Muscle of leg (tissue), 3 donors: ENCODE measurements at regions not wholly inside any gene's neighbourhood (a gene's known extent, or its start where the extent isn't known, plus 50 kb on each side); places are given as distances from the start of the nearest gene placed in this dataset.

Source experiments
- DNase-seq: peaks from one replicate; pipeline ENCODE4 v3.0.0; 2013
- H3K27ac ChIP-seq: one replicate; pipeline ENCODE4 v1.5.1; 2013; ENCODE audit warnings: mild to moderate bottlenecking, low read length, control low read depth
- H3K27me3 ChIP-seq: one replicate; pipeline ENCODE4 v1.6.1; 2013; ENCODE audit warnings: low read length; ENCODE audit not compliant: control insufficient read depth, insufficient read depth
- H3K36me3 ChIP-seq: one replicate; pipeline ENCODE4 v1.6.1; 2013; ENCODE audit warnings: low read length; ENCODE audit not compliant: control insufficient read depth, insufficient read depth
- H3K4me1 ChIP-seq: one replicate; pipeline ENCODE4 v1.6.1; 2013; ENCODE audit warnings: low read length; ENCODE audit not compliant: control insufficient read depth, insufficient read depth
- H3K4me3 ChIP-seq: one replicate; pipeline ENCODE4 v1.5.1; 2013; ENCODE audit warnings: low read length, control low read depth
- H3K9me3 ChIP-seq: replicated peaks from 2 replicates; pipeline ENCODE4 v1.6.1; 2013; ENCODE audit warnings: low read depth, low read length; ENCODE audit not compliant: control insufficient read depth
- WGBS: methylation state at CpG from one replicate; pipeline ENCODE4 v1.1.5; 2013; ENCODE audit warnings: missing lambda C conversion rate; ENCODE audit not compliant: insufficient coverage; 5-methylcytosine and 5-hydroxymethylcytosine counted together

GRCh38 chr6:14423330-14423729, 305.8 kb downstream of the CD83 start:
- H3K36me3 ChIP-seq = no peaks in the 10 kb centered on the region
- H3K4me1 ChIP-seq = no peaks in the 10 kb centered on the region
- H3K4me3 ChIP-seq = no peak overlapping the region
- H3K27me3 ChIP-seq = no peaks in the 10 kb centered on the region
- 95% methylated on average over 2 of the region's 5 CpGs for WGBS
- peak; percentile 70 for DNase-seq
- H3K27ac ChIP-seq = peak overlapping the region; percentile 49
- no peaks in the 10 kb centered on the region for H3K9me3 ChIP-seq

- no peak for DNase-seq
- WGBS = no CpG with 5 or more reads among the region's 6 CpGs
- Histone ChIP-seq H3K27ac (peak overlapping the region; percentile 49), H3K4me1 (no peaks in the 10 kb centered on the region), H3K36me3 (no peaks in the 10 kb centered on the region), H3K27me3 (no peaks in the 10 kb centered on the region), H3K4me3 (no peak overlapping the region), H3K9me3 (no peaks in the 10 kb centered on the region)
These were observed 306.4 kb downstream of the CD83 start for GRCh38 chr6:14423955-14424354.

GRCh38 chr6:14425805-14426204, 308.2 kb downstream of the CD83 start:
- DNase-seq = peak; percentile 27
- H3K9me3 ChIP-seq = no peaks in the 10 kb centered on the region
- no peaks in the 10 kb centered on the region for H3K36me3 ChIP-seq
- 93% methylated on average over 3 of the region's 6 CpGs for WGBS
- no peak overlapping the region for H3K4me3 ChIP-seq
- H3K4me1 ChIP-seq = no peaks in the 10 kb centered on the region
- no peak overlapping the region for H3K27ac ChIP-seq
- no peaks in the 10 kb centered on the region for H3K27me3 ChIP-seq

GRCh38 chr6:14426281-14426680, 308.7 kb downstream of the CD83 start:
- Histone ChIP-seq H3K9me3 (no peaks in the 10 kb centered on the region), H3K36me3 (no peaks in the 10 kb centered on the region), H3K4me3 (no peak overlapping the region), H3K4me1 (peaks cover under 1% of the 10 kb centered on the region), H3K27me3 (no peaks in the 10 kb centered on the region), H3K27ac (no peak overlapping the region)
- DNase-seq = no peak
- WGBS = no CpG with 5 or more reads among the region's 2 CpGs

- Histone ChIP-seq H3K27me3 (no peaks in the 10 kb centered on the region), H3K4me3 (no peak overlapping the region), H3K4me1 (peaks cover 6% of the 10 kb centered on the region), H3K36me3 (no peaks in the 10 kb centered on the region), H3K9me3 (no peaks in the 10 kb centered on the region), H3K27ac (no peak overlapping the region)
- WGBS = no CpG with 5 or more reads among the region's 3 CpGs
- no peak for DNase-seq
These were observed 310.7 kb downstream of the CD83 start for GRCh38 chr6:14428269-14428668.

- Histone ChIP-seq H3K27ac (no peak overlapping the region), H3K36me3 (no peaks in the 10 kb centered on the region), H3K4me1 (peaks cover 6% of the 10 kb centered on the region), H3K4me3 (no peak overlapping the region), H3K9me3 (no peaks in the 10 kb centered on the region), H3K27me3 (no peaks in the 10 kb centered on the region)
- WGBS = 68% methylated on average over 7 of the region's 10 CpGs
- no peak for DNase-seq
These were observed 311.8 kb downstream of the CD83 start for GRCh38 chr6:14429396-14429795.

- no peak for DNase-seq
- peaks cover 9% of the 10 kb centered on the region for H3K4me1 ChIP-seq
- 83% methylated on average over 1 of the region's 2 CpGs for WGBS
- H3K4me3 ChIP-seq = no peak overlapping the region
- H3K36me3 ChIP-seq = no peaks in the 10 kb centered on the region
- no peaks in the 10 kb centered on the region for H3K27me3 ChIP-seq
- no peaks in the 10 kb centered on the region for H3K9me3 ChIP-seq
- no peak overlapping the region for H3K27ac ChIP-seq
These were observed 312.6 kb downstream of the CD83 start for GRCh38 chr6:14430218-14430617.

GRCh38 chr6:14431385-14432330, 314.1 kb downstream of the CD83 start:
- H3K27ac ChIP-seq = no peak overlapping the region
- peak; percentile 90 for DNase-seq
- no peaks in the 10 kb centered on the region for H3K9me3 ChIP-seq
- no peaks in the 10 kb centered on the region for H3K27me3 ChIP-seq
- H3K36me3 ChIP-seq = no peaks in the 10 kb centered on the region
- WGBS = 28% methylated on average over 4 of the region's 14 CpGs
- peaks cover 9% of the 10 kb centered on the region for H3K4me1 ChIP-seq
- H3K4me3 ChIP-seq = no peak overlapping the region

GRCh38 chr6:14434916-14435690, 317.5 kb downstream of the CD83 start:
- Histone ChIP-seq H3K4me3 (no peak overlapping the region), H3K27ac (no peak overlapping the region), H3K9me3 (no peaks in the 10 kb centered on the region), H3K4me1 (peaks cover 13% of the 10 kb centered on the region), H3K36me3 (no peaks in the 10 kb centered on the region), H3K27me3 (no peaks in the 10 kb centered on the region)
- no peak for DNase-seq
- WGBS = no CpG with 5 or more reads among the region's 3 CpGs

- Histone ChIP-seq H3K4me3 (no peak overlapping the region), H3K36me3 (no peaks in the 10 kb centered on the region), H3K9me3 (no peaks in the 10 kb centered on the region), H3K27ac (no peak overlapping the region), H3K4me1 (peaks cover 21% of the 10 kb centered on the region), H3K27me3 (no peaks in the 10 kb centered on the region)
- 90% methylated on average over 1 of the region's 3 CpGs for WGBS
- no peak for DNase-seq
These were observed 319.1 kb downstream of the CD83 start for GRCh38 chr6:14436592-14437132.
